Liver (tissue), 3 donors: ENCODE measurements at regions not wholly inside any gene's neighbourhood (a gene's known extent, or its start where the extent isn't known, plus 50 kb on each side); places are given as distances from the start of the nearest gene placed in this dataset.

Source experiments
- EGR1 ChIP-seq, 2 donors: IDR thresholded peaks; 2 replicates each; pipeline ENCODE4 v1.6.1; 2016 to 2018; ENCODE audit warnings: antibody characterized with exemption in 2 of 2, low read depth in 2 of 2
- GABPA ChIP-seq, 2 donors: IDR thresholded peaks in 1 of 2; conservative IDR thresholded peaks in 1 of 2; 2 replicates each; pipeline ENCODE4 v1.6.1; 2016; ENCODE audit warnings: antibody characterized with exemption in 2 of 2, mild to moderate bottlenecking in 1 of 2, moderate library complexity in 1 of 2
- JUND ChIP-seq, 2 donors: IDR thresholded peaks; 2 replicates each; pipeline ENCODE4 v1.6.1; 2016; ENCODE audit warnings: antibody characterized with exemption in 2 of 2
- MAX ChIP-seq: IDR thresholded peaks from 2 replicates; pipeline ENCODE4 v1.6.1; 2016; ENCODE audit warnings: antibody characterized with exemption
- RAD21 ChIP-seq, 2 donors: IDR thresholded peaks; 2 replicates each; pipeline ENCODE4 v1.6.1; 2016; ENCODE audit warnings: antibody characterized with exemption in 2 of 2, mild to moderate bottlenecking in 2 of 2
- SP1 ChIP-seq: IDR thresholded peaks from 2 replicates; pipeline ENCODE4 v1.6.1; 2018; ENCODE audit warnings: antibody characterized with exemption, mild to moderate bottlenecking
- YY1 ChIP-seq: IDR thresholded peaks from 2 replicates; pipeline ENCODE4 v1.6.1; 2016; ENCODE audit warnings: antibody characterized with exemption, mild to moderate bottlenecking
- ZBTB33 ChIP-seq: IDR thresholded peaks from 2 replicates; pipeline ENCODE4 v1.6.1; 2016; ENCODE audit warnings: antibody characterized with exemption
- TF ChIP-seq, protein P1 (sequence below): fragments of 150-350 bp; IDR thresholded peaks from 2 replicates; pipeline ENCODE4 v1.5.1; 2017; ENCODE audit warnings: improper control_type of control experiment, low read depth, low read length; ENCODE audit not compliant: missing input control
- TF ChIP-seq, protein P2 (sequence below): IDR thresholded peaks from 2 replicates; pipeline ENCODE4 v1.6.1; 2016; ENCODE audit warnings: antibody characterized with exemption, mild to moderate bottlenecking
- donor health status: healthy.
- donor health status: healthy.

GRCh38 chr2:235165631-235166030, 213.8 kb downstream of the SH3BP4 start:
- TF ChIP-seq, protein P1, sequence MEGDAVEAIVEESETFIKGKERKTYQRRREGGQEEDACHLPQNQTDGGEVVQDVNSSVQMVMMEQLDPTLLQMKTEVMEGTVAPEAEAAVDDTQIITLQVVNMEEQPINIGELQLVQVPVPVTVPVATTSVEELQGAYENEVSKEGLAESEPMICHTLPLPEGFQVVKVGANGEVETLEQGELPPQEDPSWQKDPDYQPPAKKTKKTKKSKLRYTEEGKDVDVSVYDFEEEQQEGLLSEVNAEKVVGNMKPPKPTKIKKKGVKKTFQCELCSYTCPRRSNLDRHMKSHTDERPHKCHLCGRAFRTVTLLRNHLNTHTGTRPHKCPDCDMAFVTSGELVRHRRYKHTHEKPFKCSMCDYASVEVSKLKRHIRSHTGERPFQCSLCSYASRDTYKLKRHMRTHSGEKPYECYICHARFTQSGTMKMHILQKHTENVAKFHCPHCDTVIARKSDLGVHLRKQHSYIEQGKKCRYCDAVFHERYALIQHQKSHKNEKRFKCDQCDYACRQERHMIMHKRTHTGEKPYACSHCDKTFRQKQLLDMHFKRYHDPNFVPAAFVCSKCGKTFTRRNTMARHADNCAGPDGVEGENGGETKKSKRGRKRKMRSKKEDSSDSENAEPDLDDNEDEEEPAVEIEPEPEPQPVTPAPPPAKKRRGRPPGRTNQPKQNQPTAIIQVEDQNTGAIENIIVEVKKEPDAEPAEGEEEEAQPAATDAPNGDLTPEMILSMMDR, result no peak
- TF ChIP-seq SP1 (no peak), ZBTB33 (no peak), JUND (IDR thresholded peaks at IDR 0.05) (no peak), GABPA (IDR thresholded peaks at IDR 0.05 in 1 of 2, conservative IDR thresholded peaks at IDR 0.05 in 1 of 2) (no peak), MAX (no peak), YY1 (no peak), EGR1 (IDR thresholded peaks at IDR 0.05; ENCODE audit: low read depth in 2 of 2) (no peak), RAD21 (IDR thresholded peaks at IDR 0.05) (no peak)
- TF ChIP-seq, protein P2, sequence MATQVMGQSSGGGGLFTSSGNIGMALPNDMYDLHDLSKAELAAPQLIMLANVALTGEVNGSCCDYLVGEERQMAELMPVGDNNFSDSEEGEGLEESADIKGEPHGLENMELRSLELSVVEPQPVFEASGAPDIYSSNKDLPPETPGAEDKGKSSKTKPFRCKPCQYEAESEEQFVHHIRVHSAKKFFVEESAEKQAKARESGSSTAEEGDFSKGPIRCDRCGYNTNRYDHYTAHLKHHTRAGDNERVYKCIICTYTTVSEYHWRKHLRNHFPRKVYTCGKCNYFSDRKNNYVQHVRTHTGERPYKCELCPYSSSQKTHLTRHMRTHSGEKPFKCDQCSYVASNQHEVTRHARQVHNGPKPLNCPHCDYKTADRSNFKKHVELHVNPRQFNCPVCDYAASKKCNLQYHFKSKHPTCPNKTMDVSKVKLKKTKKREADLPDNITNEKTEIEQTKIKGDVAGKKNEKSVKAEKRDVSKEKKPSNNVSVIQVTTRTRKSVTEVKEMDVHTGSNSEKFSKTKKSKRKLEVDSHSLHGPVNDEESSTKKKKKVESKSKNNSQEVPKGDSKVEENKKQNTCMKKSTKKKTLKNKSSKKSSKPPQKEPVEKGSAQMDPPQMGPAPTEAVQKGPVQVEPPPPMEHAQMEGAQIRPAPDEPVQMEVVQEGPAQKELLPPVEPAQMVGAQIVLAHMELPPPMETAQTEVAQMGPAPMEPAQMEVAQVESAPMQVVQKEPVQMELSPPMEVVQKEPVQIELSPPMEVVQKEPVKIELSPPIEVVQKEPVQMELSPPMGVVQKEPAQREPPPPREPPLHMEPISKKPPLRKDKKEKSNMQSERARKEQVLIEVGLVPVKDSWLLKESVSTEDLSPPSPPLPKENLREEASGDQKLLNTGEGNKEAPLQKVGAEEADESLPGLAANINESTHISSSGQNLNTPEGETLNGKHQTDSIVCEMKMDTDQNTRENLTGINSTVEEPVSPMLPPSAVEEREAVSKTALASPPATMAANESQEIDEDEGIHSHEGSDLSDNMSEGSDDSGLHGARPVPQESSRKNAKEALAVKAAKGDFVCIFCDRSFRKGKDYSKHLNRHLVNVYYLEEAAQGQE, result no peak
